B cell (primary cell): ENCODE measurements at regions not wholly inside any gene's neighbourhood (a gene's known extent, or its start where the extent isn't known, plus 50 kb on each side); places are given as distances from the start of the nearest gene placed in this dataset.

Source experiments
- ATAC-seq: fragments of 200-7000 bp; cut with Tn5 transposase; one replicate; pipeline ENCODE4 v1.10.0; 2021; ENCODE audit warnings: low read depth, mild to moderate bottlenecking, moderate number of reproducible peaks, moderate library complexity
- CTCF ChIA-PET: fragments of 350-600 bp; sonication (Branson Sonifier 250); formaldehyde crosslinking; loops from one replicate; lab custom pipeline; 2021; ENCODE audit warnings: antibody characterized with exemption, inconsistent platforms; lab: Charles Lee
- POLR2A ChIA-PET: fragments of 350-600 bp; sonication (Branson Sonifier 250); formaldehyde crosslinking; loops from one replicate; lab custom pipeline; 2021; ENCODE audit warnings: antibody characterized with exemption; lab: Charles Lee
- DNase-seq: peaks from one replicate; pipeline ENCODE4 v3.0.0; 2013
- H2AFZ ChIP-seq: 2 replicates; pipeline ENCODE4 v1.6.1; 2012; ENCODE audit warnings: mild to moderate bottlenecking, low read depth, low read length; ENCODE audit not compliant: insufficient read depth, poor library complexity, severe bottlenecking
- H3K27ac ChIP-seq, 2 donors: 1 replicate in 1 of 2; 2 replicates in 1 of 2; pipeline ENCODE4 v1.5.1; 2012 to 2013; ENCODE audit warnings: low read length in 2 of 2, mild to moderate bottlenecking in 2 of 2, moderate library complexity in 1 of 2
- H3K27me3 ChIP-seq, 4 experiments: fragments of 200-600 bp in 1 of 4; sonication (generic) in 1 of 4; replicated peaks in 1 of 4; 1 replicate in 2 of 4; 2 replicates in 2 of 4; pipeline versions ENCODE4 v1.6.1 to v1.7.0; 2013 to 2016; ENCODE audit warnings: low read length in 3 of 4, mild to moderate bottlenecking in 2 of 4, mixed read lengths in 1 of 4, moderate library complexity in 1 of 4; ENCODE audit not compliant: insufficient read depth in 4 of 4, control insufficient read depth in 3 of 4; ENCODE audit errors: control extremely low read depth in 1 of 4
- H3K36me3 ChIP-seq, 2 experiments: replicated peaks in 1 of 2; 1 replicate in 1 of 2; 2 replicates in 1 of 2; pipeline versions ENCODE4 v1.6.1 to v1.7.1; 2013; ENCODE audit warnings: low read length in 1 of 2; ENCODE audit not compliant: insufficient read depth in 2 of 2, control insufficient read depth in 1 of 2; ENCODE audit errors: control extremely low read depth in 1 of 2, extremely low read depth in 1 of 2
- H3K4me1 ChIP-seq, 2 donors: fragments of 200-600 bp in 1 of 2; sonication (generic) in 1 of 2; 1 replicate in 1 of 2; 2 replicates in 1 of 2; pipeline versions ENCODE4 v1.5.1 to v1.6.1; 2013 to 2017; ENCODE audit warnings: low read length in 2 of 2; ENCODE audit not compliant: control insufficient read depth in 2 of 2, insufficient read depth in 2 of 2
- H3K4me2 ChIP-seq: replicated peaks from 2 replicates; pipeline ENCODE3; 2012; ENCODE audit warnings: mild to moderate bottlenecking, low read depth, low read length; ENCODE audit not compliant: poor library complexity, severe bottlenecking
- H3K4me3 ChIP-seq, 5 experiments: fragments of 200-600 bp in 1 of 5; sonication (generic) in 1 of 5; 1 replicate in 3 of 5; 2 replicates in 2 of 5; pipeline versions ENCODE4 v1.5.1 to v1.7.0; 2011 to 2016; ENCODE audit warnings: low read length in 4 of 5, mild to moderate bottlenecking in 4 of 5, low read depth in 2 of 5, control low read depth in 1 of 5, moderate library complexity in 1 of 5; ENCODE audit not compliant: insufficient read depth in 1 of 5; ENCODE audit errors: control extremely low read depth in 1 of 5, extremely low read depth in 1 of 5
- H3K79me2 ChIP-seq: fragments of 200-600 bp; sonication (generic); one replicate; pipeline ENCODE4 v1.6.0; 2016; ENCODE audit warnings: low read length; ENCODE audit not compliant: control insufficient read depth, insufficient read depth
- H3K9ac ChIP-seq: fragments of 200-600 bp; sonication (generic); 2 replicates; pipeline ENCODE4 v1.6.1; 2017; ENCODE audit warnings: mild to moderate bottlenecking, low read length, moderate library complexity
- H3K9me3 ChIP-seq, 3 donors: one replicate each; pipeline versions ENCODE4 v1.6.1 to v1.7.1; 2013; ENCODE audit warnings: low read length in 2 of 3; ENCODE audit not compliant: control insufficient read depth in 2 of 3, insufficient read depth in 1 of 3; ENCODE audit errors: control extremely low read depth in 1 of 3
- H4K20me1 ChIP-seq: 2 replicates; pipeline ENCODE4 v1.6.0; 2012; ENCODE audit warnings: mild to moderate bottlenecking, low read length; ENCODE audit not compliant: insufficient read depth, control insufficient read depth, poor library complexity, severe bottlenecking
- H3K27ac Mint-ChIP-seq: one replicate; pipeline ENCODE4 v1.8.0; 2021; ENCODE audit warnings: mixed read lengths
- H3K27me3 Mint-ChIP-seq: one replicate; pipeline ENCODE4 v1.8.0; 2021; ENCODE audit warnings: mixed read lengths
- H3K4me1 Mint-ChIP-seq: one replicate; pipeline ENCODE4 v1.8.0; 2021; ENCODE audit warnings: mixed read lengths
- H3K4me3 Mint-ChIP-seq: one replicate; pipeline ENCODE4 v1.8.0; 2021; ENCODE audit warnings: mixed read lengths
- H3K9me3 Mint-ChIP-seq: one replicate; pipeline ENCODE4 v1.8.0; 2022; ENCODE audit warnings: mixed read lengths; ENCODE audit not compliant: insufficient read depth
- EZH2 ChIP-seq: IDR thresholded peaks from 2 replicates; pipeline ENCODE4 v1.6.1; 2012; ENCODE audit warnings: borderline replicate concordance, low read depth, mild to moderate bottlenecking, moderate library complexity, low read length; ENCODE audit not compliant: insufficient read depth, poor library complexity, severe bottlenecking
- WGBS: methylation state at CpG from one replicate; pipeline ENCODE4 v1.1.5; 2013; ENCODE audit warnings: missing lambda C conversion rate; ENCODE audit not compliant: insufficient coverage; 5-methylcytosine and 5-hydroxymethylcytosine counted together
- intact Hi-C: fragments of 100-400 bp; cut with micrococcal nuclease; formaldehyde crosslinking; loops from one replicate; pipeline ENCODE4 v1.10.0; 2022
- TF ChIP-seq, protein P1 (sequence below): fragments of 200-600 bp; IDR thresholded peaks from one replicate; pipeline ENCODE4 v1.8.0; 2022; ENCODE audit warnings: antibody characterized with exemption, mild to moderate bottlenecking

- H3K27ac ChIP-seq: no peak overlapping the region
- H3K4me2 ChIP-seq: no peak overlapping the region
- H4K20me1 ChIP-seq: no peaks in the 10 kb centered on the region
- no peak overlapping the region for H3K4me3 Mint-ChIP-seq
- intact Hi-C loops: no loop called here
- no peaks in the 10 kb centered on the region for H3K27me3 Mint-ChIP-seq
- no peaks in the 10 kb centered on the region for H3K4me1 ChIP-seq
- no peak overlapping the region for H2AFZ ChIP-seq
- peaks cover 5% of the 10 kb centered on the region for H3K9me3 Mint-ChIP-seq
- H3K27ac Mint-ChIP-seq: no peak overlapping the region
- no peaks in the 10 kb centered on the region for H3K4me1 Mint-ChIP-seq
- no peaks in the 10 kb centered on the region for H3K36me3 ChIP-seq
- DNase-seq (no peak), ATAC-seq (no peak)
- no peaks in the 10 kb centered on the region for H3K9me3 ChIP-seq
- 86% methylated on average over 1 of the region's 1 CpG for WGBS
- ChIA-PET POLR2A (no interaction called here), CTCF (no interaction called here)
- no peaks in the 10 kb centered on the region for H3K27me3 ChIP-seq
- H3K9ac ChIP-seq: no peak overlapping the region
- no peak overlapping the region for H3K4me3 ChIP-seq
- H3K79me2 ChIP-seq: no peaks in the 10 kb centered on the region
- TF ChIP-seq EZH2: no peak
- TF ChIP-seq, protein P1, sequence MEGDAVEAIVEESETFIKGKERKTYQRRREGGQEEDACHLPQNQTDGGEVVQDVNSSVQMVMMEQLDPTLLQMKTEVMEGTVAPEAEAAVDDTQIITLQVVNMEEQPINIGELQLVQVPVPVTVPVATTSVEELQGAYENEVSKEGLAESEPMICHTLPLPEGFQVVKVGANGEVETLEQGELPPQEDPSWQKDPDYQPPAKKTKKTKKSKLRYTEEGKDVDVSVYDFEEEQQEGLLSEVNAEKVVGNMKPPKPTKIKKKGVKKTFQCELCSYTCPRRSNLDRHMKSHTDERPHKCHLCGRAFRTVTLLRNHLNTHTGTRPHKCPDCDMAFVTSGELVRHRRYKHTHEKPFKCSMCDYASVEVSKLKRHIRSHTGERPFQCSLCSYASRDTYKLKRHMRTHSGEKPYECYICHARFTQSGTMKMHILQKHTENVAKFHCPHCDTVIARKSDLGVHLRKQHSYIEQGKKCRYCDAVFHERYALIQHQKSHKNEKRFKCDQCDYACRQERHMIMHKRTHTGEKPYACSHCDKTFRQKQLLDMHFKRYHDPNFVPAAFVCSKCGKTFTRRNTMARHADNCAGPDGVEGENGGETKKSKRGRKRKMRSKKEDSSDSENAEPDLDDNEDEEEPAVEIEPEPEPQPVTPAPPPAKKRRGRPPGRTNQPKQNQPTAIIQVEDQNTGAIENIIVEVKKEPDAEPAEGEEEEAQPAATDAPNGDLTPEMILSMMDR: no peak
These were observed 484.0 kb downstream of the NAF1 start for GRCh38 chr4:162682651-162683050.

- Histone ChIP-seq H3K27me3 (no peaks in the 10 kb centered on the region), H3K4me1 (no peaks in the 10 kb centered on the region), H3K9ac (no peak overlapping the region), H3K27ac (no peak overlapping the region), H2AFZ (no peak overlapping the region), H3K9me3 (no peaks in the 10 kb centered on the region), H3K4me3 (no peak overlapping the region), H3K4me2 (no peak overlapping the region), H3K36me3 (no peaks in the 10 kb centered on the region), H3K79me2 (no peaks in the 10 kb centered on the region), H4K20me1 (no peaks in the 10 kb centered on the region)
- POLR2A ChIA-PET: no interaction called here
- ATAC-seq (no peak), DNase-seq (no peak)
- peaks cover 5% of the 10 kb centered on the region for H3K9me3 Mint-ChIP-seq
- intact Hi-C loops: no loop called here
- no peaks in the 10 kb centered on the region for H3K27me3 Mint-ChIP-seq
- no CpG with 5 or more reads among the region's 2 CpGs for WGBS
- no peak overlapping the region for H3K4me3 Mint-ChIP-seq
- TF ChIP-seq, protein P1: no peak
- no peak for TF ChIP-seq EZH2
- CTCF ChIA-PET: no interaction called here
- H3K27ac Mint-ChIP-seq: no peak overlapping the region
- H3K4me1 Mint-ChIP-seq: no peaks in the 10 kb centered on the region
These were observed 485.5 kb downstream of the NAF1 start for GRCh38 chr4:162681212-162681611.
